NB4 (cell line): ENCODE measurements at regions not wholly inside any gene's neighbourhood (a gene's known extent, or its start where the extent isn't known, plus 50 kb on each side); places are given as distances from the start of the nearest gene placed in this dataset.

Experiments
- CTCF ChIP-seq: IDR thresholded peaks from one replicate; pipeline ENCODE4 v1.5.1; 2012; ENCODE audit warnings: low read depth, low read length
- MYC ChIP-seq: IDR thresholded peaks from 2 replicates; pipeline ENCODE4 v1.6.1; 2011; ENCODE audit warnings: low read depth, low read length
- POLR2A ChIP-seq: IDR thresholded peaks from 2 replicates; pipeline ENCODE4 v1.6.1; 2011; ENCODE audit warnings: mild to moderate bottlenecking; ENCODE audit not compliant: insufficient read length; ENCODE audit errors: extremely low read depth
- TF ChIP-seq, protein P1 (sequence below): IDR thresholded peaks from 2 replicates; pipeline ENCODE4 v1.6.1; 2011; ENCODE audit warnings: low read depth, low read length

DNA sequence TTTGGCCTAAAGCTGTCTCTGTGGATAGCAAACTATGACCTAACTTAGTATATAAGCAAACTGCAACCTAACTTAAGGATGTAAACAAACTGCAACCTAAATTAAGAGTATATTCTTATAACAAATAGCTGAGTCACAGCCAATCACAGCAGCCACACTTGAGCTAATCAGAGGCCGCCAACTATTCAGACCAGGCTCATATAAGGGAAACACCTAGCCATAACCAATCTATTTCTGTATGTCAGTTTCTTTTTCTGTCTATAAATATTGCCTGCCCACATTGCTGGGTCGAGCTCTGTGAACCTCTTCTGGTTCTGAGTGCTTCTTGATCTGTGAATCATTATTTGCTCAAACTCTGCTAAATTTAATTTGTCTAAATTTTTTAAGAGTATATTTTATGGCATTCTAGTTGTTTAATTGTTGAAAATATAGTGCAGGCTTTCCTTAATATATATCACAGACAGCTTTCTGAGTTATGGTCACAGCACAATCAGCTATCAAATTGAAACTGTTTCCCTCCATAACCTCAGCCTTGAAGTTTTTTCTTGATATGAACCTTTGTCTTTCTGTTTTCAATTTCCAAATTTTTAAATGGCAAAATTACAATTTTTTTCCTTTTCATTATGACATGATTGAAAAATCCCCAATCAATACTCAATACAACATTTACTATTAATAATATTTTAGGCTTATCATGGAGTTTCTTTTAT lies 327.1 kb upstream of the NUDT12 start:
- TF ChIP-seq CTCF (no peak), MYC (no peak), POLR2A (no peak)
- TF ChIP-seq, protein P1, sequence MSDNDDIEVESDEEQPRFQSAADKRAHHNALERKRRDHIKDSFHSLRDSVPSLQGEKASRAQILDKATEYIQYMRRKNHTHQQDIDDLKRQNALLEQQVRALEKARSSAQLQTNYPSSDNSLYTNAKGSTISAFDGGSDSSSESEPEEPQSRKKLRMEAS, result no peak
